Left forelimb (tissue), 1 donor: ENCODE measurements at regions not wholly inside any gene's neighbourhood (a gene's known extent, or its start where the extent isn't known, plus 50 kb on each side); places are given as distances from the start of the nearest gene placed in this dataset.

Experiments
- DNase-seq: peaks from one replicate; pipeline ENCODE4 v3.0.0-alpha.2; 2018; ENCODE audit warnings: low spot score

DNA sequence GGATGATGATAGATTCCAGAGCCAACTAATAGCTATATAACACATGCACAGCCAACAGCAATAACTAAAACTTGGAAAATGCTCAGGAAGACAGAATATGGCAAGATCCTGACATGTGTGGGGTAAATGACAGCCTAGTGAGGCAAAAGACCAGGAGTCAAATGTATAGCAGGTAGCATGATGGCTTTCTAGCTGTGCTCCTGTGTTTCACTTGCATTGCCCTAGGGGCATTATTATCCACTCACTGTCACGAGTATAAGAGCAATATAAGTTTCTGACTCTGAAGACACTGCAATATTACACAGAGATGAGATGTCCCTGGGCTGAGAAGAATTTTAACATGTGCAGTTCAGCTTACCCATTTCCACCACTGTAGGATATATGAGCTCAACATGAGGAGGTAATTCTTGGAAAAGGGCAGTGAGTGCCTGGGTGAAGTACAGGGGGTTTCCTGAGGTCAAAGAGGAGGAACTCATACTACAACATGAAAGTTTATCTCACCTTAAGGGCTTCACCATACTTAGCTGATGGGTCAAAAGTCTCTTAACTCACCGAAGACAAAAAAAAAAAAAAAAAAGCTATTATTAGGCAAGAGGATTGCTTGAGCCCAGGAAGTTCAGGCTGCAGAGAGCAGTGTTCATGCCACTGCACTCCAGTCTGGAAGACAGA, 1385.6 kb upstream of the SLC39A10 start:
- DNase-seq = no peak

DNA sequence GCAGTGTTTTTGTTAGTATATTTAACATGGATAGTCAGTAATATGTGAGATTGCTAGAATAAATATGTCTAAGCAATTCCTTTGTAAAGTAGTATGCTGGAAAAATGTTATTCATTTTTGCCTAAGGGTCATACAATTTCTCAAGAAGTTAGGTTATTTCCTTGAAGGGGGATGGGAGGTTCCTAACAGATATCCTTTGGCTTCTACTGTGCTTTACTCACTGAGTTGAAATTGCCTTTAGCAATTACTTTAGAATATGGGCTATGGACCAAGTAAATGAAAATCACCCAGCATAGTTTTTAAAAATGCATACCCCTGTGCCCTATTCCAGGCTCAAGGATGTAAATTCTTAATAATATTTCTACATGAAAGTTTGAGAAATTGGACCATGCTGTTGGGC, 1386.4 kb upstream of the SLC39A10 start:
- no peak for DNase-seq

DNA sequence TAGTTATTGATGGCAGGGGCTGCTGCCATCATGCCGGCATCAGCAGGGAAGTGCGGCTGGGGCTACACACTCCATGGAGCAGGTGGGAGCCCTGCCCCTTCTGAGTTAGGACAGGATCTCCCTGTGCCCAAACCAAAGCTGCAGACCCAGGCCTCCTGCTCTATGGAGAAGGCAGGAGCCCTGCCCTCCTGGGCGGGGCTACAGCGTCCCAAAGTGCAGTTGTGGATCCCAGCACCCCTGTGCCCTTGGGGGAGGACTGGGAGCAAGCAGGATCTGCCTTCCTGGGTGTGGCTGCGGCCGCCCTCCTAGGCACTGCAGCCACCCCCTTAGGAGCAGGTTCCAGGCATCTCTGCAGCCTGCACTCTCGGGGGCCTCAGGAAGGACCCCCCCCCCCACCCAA, 1392.4 kb upstream of the SLC39A10 start:
- no peak for DNase-seq

DNA sequence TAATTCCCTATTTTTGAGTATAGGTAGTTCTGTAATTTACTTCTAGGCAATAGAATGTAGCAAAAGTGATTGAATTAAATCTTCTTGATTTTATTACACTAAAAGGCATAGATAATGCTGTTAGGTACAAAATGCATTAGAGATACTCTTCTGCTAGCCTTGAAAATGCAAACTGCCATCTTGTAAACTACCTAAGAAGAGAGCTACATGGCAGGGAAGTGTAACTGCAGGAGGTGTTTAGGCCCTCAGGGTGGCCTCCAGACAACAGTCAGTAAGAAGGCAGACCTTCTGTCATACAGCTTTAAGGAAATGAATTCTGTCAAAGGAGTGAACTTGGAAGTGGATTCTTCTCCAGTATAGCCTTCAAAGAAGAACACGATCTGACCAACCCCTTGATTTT, 1396.8 kb upstream of the SLC39A10 start:
- no peak for DNase-seq

DNA sequence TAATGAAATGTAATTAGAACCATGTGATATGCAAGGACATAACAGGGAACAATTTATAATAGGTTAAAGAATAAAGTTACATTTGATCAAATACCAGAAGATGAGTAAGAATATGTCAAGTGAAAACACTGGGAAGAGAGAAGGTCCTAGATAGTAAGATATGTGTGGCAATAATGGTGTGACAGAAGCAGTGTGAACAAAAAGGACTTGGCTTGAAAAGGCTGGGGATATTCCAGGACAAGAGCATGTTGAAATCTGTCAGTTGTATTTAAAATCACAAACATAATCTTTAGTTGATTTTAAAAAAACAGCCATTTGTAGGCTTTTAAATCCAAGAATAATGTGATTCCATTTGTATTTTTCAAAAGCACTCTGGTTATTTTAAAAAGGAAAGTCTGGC, 1399.9 kb upstream of the SLC39A10 start:
- no peak for DNase-seq

DNA sequence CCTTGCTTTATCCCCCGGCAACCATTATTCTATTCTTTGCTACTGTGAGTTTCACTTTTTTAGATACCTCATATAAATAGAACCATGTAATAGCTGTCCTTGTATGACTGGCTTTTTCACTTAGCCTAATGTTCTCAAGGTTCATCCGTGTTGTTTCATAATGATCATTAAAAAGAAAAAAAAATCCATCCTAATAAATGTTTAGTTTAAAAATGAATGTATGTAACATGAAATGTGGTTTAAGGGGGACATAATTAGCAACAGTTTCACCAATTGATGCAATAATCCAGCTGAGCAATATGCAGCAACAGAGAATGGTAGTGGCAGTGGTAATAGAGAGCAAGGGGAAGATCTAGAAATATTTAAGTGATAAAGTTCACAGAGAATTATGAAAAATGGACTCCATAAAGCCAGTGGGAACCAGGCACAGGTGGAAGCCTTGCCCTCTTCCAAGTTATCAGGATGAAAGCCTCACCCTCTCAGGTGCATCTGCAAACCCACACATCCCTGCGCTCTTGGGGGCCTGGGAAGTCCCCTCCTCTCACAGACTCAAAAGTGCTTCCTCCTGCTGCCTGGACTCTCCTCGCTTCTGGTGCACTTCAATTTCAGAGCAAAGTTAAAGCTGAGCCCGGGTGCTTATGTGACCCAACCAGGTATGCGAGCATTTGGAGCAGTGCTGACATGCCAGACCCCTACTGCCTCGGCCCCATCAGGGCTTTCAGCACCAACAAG, 1403.3 kb upstream of the SLC39A10 start:
- DNase-seq = no peak

DNA sequence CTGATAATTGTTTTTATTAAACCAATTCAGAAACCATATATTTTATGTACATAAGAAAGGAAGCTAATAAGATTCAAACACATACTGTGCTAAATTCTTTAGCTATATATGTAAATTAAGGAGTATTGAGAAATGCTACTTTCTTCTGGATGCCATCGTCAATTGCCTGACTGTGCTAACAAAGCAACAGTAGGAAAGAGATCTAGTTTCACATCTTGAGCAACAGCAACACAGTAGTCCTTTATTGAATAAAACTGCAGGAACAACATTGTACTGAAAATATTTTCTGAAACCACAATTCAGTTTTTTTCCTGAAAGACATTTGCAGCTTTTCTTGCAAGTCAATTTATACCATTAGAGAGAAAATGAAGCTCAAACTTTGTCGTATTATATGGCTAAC, 1404.9 kb upstream of the SLC39A10 start:
- no peak for DNase-seq

GRCh38 chr2:194232600-194232999, 1424.4 kb upstream of the SLC39A10 start:
- DNase-seq = no peak

- no peak for DNase-seq
These were observed 1433.8 kb upstream of the SLC39A10 start for GRCh38 chr2:194223218-194223617.

DNA sequence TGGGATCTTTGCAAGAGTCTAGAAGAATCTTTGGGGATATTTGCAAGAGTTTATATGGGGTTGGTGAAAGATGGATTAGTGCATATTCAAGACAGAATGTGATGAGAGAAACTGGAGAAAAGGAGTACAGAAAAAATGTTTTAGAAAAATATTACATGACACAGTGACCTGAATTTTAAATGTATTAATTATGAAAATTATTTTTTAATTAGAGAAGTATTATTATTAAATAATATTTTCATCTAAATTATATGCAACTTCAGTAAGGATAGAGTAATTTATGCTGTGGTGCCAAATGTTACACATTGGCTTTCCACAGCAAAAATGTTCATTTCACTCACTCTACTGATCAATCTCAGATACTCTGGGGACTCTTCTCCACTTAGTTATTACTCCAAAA, 1442.8 kb upstream of the SLC39A10 start:
- DNase-seq = no peak

GRCh38 chr2:194205568-194206227, 1451.3 kb upstream of the SLC39A10 start:
- DNase-seq = no peak

DNA sequence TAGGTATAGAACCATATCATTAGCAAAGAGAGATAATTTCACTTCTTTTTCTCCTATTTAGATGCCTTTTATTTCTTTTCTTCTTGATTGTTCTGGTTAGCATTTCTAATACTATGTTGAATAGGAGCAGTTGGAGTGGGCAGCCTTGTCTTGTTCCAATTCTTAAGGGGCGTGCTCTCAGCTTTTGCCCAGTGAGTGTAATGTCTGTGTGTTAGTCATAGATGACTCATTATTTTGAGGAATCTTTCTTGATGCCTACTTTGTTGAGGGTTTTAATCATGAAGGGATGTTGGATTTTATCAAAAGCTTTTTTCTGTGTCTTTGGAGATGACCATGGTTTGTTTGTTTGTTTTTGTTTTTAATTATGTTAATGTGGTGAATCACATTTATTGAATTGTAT, 1453.1 kb upstream of the SLC39A10 start:
- no peak for DNase-seq

DNA sequence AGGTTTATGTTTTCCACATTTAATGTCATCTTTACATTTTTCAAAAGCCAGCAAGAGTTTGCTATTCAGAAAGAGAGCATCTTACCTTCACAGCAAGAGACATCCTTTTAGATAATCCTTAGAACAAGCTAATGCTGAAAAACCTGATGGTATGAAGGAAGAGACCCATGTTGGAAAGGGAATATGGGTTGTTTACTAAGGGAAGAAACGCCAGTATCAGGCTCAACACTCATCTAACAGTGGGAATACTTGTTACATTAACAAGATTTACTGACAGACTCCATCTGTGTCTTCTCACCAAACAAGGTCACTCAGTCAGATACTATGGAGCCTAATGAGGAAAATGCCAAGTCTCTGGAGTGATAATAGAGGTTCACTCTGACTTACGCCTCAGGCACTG, 1474.1 kb upstream of the SLC39A10 start:
- DNase-seq = no peak

DNA sequence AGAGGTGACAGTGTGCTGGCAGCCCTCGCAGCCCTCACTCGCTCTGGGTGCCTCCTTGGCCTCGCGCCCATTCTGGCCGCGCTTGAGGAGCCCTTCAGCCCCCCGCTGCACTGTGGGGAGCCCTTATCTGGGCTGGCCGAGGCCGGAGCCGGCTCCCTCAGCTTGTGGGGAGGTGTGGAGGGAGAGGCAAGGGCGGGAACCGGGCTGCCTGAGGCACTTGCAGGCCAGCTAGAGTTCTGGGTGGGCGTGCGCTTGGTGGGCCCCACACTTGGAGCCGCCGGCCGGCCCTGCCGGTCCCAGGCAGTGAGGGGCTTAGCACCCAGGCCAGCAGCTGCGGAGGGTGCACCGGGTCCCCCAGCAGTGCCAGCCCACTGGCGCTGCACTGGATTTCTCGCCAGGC, 1480.9 kb upstream of the SLC39A10 start:
- DNase-seq = no peak

GRCh38 chr2:194166818-194167217, 1490.2 kb upstream of the SLC39A10 start:
- DNase-seq = no peak

- no peak for DNase-seq
These were observed 1501.6 kb upstream of the SLC39A10 start for GRCh38 chr2:194155431-194155830.

GRCh38 chr2:194151231-194151630, 1505.8 kb upstream of the SLC39A10 start:
- DNase-seq = no peak

DNA sequence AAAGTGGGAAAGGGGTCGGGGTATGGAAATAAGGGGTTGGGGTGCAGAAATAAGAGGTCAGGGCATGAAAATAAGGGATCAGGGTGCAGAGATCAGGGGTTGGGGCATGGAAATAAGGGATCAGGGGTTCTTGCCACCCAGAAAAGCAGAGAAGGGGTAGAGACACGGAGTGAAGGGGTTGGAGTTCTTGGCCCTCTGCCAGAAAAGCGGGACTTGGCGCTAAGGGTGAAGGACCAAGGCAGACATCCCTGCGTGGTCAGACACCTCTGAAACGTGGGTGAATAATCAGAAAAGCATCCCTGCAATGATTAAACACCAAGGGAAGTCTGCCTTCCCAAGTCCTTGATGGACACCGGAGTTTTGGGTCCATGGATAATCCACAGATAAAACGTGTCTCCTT, 1521.6 kb upstream of the SLC39A10 start:
- DNase-seq = no peak

- DNase-seq = no peak
These were observed 1528.2 kb upstream of the SLC39A10 start for GRCh38 chr2:194128810-194129209.

DNA sequence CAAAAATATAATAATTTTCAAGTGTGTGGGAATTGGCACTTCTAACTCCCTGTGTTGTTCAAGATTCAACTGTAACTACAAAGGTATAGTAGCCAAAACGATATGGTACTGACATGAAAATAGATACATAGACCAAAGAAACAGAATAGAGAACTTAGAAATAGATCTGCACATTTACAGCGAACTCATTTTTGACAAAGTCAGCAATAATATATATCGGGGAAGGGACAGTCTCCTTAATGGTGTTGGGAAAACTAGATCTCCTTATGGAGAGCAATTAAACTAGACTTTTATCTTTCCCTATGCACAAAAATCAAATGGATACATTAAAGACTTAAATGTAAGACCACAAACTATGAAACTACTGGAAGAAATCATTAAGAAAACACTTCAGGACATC, 1530.6 kb upstream of the SLC39A10 start:
- DNase-seq = no peak

- DNase-seq = no peak
These were observed 1540.2 kb upstream of the SLC39A10 start for GRCh38 chr2:194116861-194117260.

- DNase-seq = no peak
These were observed 1551.7 kb upstream of the SLC39A10 start for GRCh38 chr2:194105358-194105757.

DNA sequence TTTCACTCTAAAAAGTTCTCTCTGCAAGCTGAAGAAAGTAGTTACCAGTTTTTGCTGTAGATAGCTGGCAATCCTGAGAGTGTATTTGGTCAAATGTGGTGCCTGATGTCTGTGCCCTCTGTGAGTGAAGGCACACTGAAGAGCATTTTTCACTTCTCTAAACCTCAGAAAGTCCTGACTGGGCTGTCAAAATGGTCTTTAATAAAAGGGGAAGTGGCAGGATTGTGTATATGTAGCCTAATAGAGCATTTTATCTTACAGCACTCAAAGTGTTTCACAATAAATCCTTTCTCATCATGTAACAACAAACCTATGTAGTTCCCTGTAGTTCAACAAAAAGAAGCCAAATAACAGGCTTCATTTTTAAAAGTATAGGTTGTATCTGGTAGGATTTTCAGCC, 1552.3 kb upstream of the SLC39A10 start:
- no peak for DNase-seq
